Astrocyte (in vitro differentiated cells and primary cell): ENCODE measurements at regions not wholly inside any gene's neighbourhood (a gene's known extent, or its start where the extent isn't known, plus 50 kb on each side); places are given as distances from the start of the nearest gene placed in this dataset.

Experiments used
- DNase-seq: peaks from one replicate; pipeline ENCODE4 v3.0.0-alpha.2; 2010; ENCODE audit warnings: low read depth
- FAIRE-seq: peaks from 2 replicates; lab custom pipeline; 2011; peaks lifted over from hg19 to GRCh38; lab: Jason Lieb, UNC
- H2AFZ ChIP-seq: 2 replicates; pipeline ENCODE4 v1.6.0; 2012; ENCODE audit warnings: low read depth, low read length, inconsistent platforms
- H3K27ac ChIP-seq: 2 replicates; pipeline ENCODE4 v1.5.1; 2011; ENCODE audit warnings: low read depth, low read length, inconsistent platforms
- H3K27me3 ChIP-seq: 2 replicates; pipeline ENCODE4 v1.6.0; 2011; ENCODE audit warnings: low read length, inconsistent platforms; ENCODE audit not compliant: insufficient read depth
- H3K36me3 ChIP-seq: 2 replicates; pipeline ENCODE4 v1.5.1; 2011; ENCODE audit warnings: low read length, inconsistent platforms; ENCODE audit not compliant: insufficient read depth
- H3K4me1 ChIP-seq: 2 replicates; pipeline ENCODE4 v1.5.1; 2011; ENCODE audit warnings: low read length, inconsistent platforms; ENCODE audit not compliant: insufficient read depth
- H3K4me2 ChIP-seq: 2 replicates; pipeline ENCODE4 v1.6.0; 2012; ENCODE audit warnings: low read length, inconsistent platforms
- H3K4me3 ChIP-seq: 2 replicates; pipeline ENCODE4 v1.5.1; 2011; ENCODE audit warnings: low read depth, mild to moderate bottlenecking, low read length, inconsistent platforms; ENCODE audit not compliant: insufficient read depth
- H3K79me2 ChIP-seq: 2 replicates; pipeline ENCODE4 v1.6.0; 2012; ENCODE audit warnings: mild to moderate bottlenecking, low read length, inconsistent platforms; ENCODE audit not compliant: insufficient read depth
- H3K9ac ChIP-seq: 2 replicates; pipeline ENCODE4 v1.6.0; 2012; ENCODE audit warnings: mild to moderate bottlenecking, low read length, inconsistent platforms
- H3K9me3 ChIP-seq: 2 replicates; pipeline ENCODE4 v1.5.1; 2012; ENCODE audit warnings: low read depth, mild to moderate bottlenecking, low read length, inconsistent platforms; ENCODE audit not compliant: insufficient read depth
- H4K20me1 ChIP-seq: 2 replicates; pipeline ENCODE4 v1.6.0; 2012; ENCODE audit warnings: low read length, inconsistent platforms; ENCODE audit not compliant: insufficient read depth
- H3K27ac Mint-ChIP-seq: one replicate; pipeline ENCODE4 v1.8.0; 2021; ENCODE audit warnings: mild to moderate bottlenecking, mixed read lengths; ENCODE audit not compliant: unreplicated experiment
- H3K27me3 Mint-ChIP-seq: one replicate; pipeline ENCODE4 v1.8.0; 2021; ENCODE audit warnings: low read depth, mixed read lengths; ENCODE audit not compliant: unreplicated experiment
- H3K36me3 Mint-ChIP-seq: one replicate; pipeline ENCODE4 v1.8.0; 2021; ENCODE audit warnings: low read depth, mixed read lengths; ENCODE audit not compliant: unreplicated experiment
- H3K4me1 Mint-ChIP-seq: one replicate; pipeline ENCODE4 v1.8.0; 2021; ENCODE audit warnings: low read depth, mixed read lengths; ENCODE audit not compliant: unreplicated experiment
- H3K4me3 Mint-ChIP-seq: one replicate; pipeline ENCODE4 v1.8.0; 2021; ENCODE audit warnings: mild to moderate bottlenecking, moderate library complexity, mixed read lengths; ENCODE audit not compliant: unreplicated experiment
- H3K9me3 Mint-ChIP-seq: one replicate; pipeline ENCODE4 v1.8.0; 2021; ENCODE audit warnings: mild to moderate bottlenecking, mixed read lengths; ENCODE audit not compliant: unreplicated experiment
- CTCF ChIP-seq: IDR thresholded peaks from 2 replicates; pipeline ENCODE4 v1.5.1; 2011; ENCODE audit warnings: low read depth, mild to moderate bottlenecking, inconsistent platforms, low read length, moderate library complexity; ENCODE audit not compliant: insufficient read depth
- EZH2 ChIP-seq: IDR thresholded peaks from 2 replicates; pipeline ENCODE4 v1.6.1; 2012; ENCODE audit warnings: mild to moderate bottlenecking, low read length, inconsistent platforms; ENCODE audit not compliant: insufficient read depth

GRCh38 chr16:58837950-58838349, 103.8 kb upstream of the GOT2 start:
- Histone ChIP-seq H4K20me1 (no peaks in the 10 kb centered on the region), H3K79me2 (no peaks in the 10 kb centered on the region), H3K27me3 (no peaks in the 10 kb centered on the region), H3K4me1 (no peaks in the 10 kb centered on the region), H2AFZ (no peak overlapping the region), H3K9me3 (no peaks in the 10 kb centered on the region), H3K27ac (no peak overlapping the region), H3K9ac (no peak overlapping the region), H3K4me3 (no peak overlapping the region), H3K4me2 (no peak overlapping the region), H3K36me3 (no peaks in the 10 kb centered on the region)
- DNase-seq (no peak), FAIRE-seq (no peak)
- Mint-ChIP-seq H3K36me3 (no peaks in the 10 kb centered on the region), H3K4me3 (no peak overlapping the region), H3K27ac (no peak overlapping the region), H3K9me3 (no peaks in the 10 kb centered on the region), H3K27me3 (no peaks in the 10 kb centered on the region), H3K4me1 (no peaks in the 10 kb centered on the region)
- no peak for TF ChIP-seq EZH2
- TF ChIP-seq CTCF: no peak

GRCh38 chr16:58836427-58836826, 102.3 kb upstream of the GOT2 start:
- Mint-ChIP-seq H3K9me3 (no peaks in the 10 kb centered on the region), H3K4me3 (no peak overlapping the region), H3K4me1 (no peaks in the 10 kb centered on the region), H3K27ac (no peak overlapping the region), H3K36me3 (no peaks in the 10 kb centered on the region), H3K27me3 (no peaks in the 10 kb centered on the region)
- Histone ChIP-seq H4K20me1 (no peaks in the 10 kb centered on the region), H3K36me3 (no peaks in the 10 kb centered on the region), H2AFZ (no peak overlapping the region), H3K4me2 (no peak overlapping the region), H3K4me3 (no peak overlapping the region), H3K9me3 (no peaks in the 10 kb centered on the region), H3K79me2 (no peaks in the 10 kb centered on the region), H3K27me3 (no peaks in the 10 kb centered on the region), H3K4me1 (no peaks in the 10 kb centered on the region), H3K27ac (no peak overlapping the region), H3K9ac (no peak overlapping the region)
- TF ChIP-seq CTCF (no peak), EZH2 (no peak)
- FAIRE-seq (no peak), DNase-seq (no peak)

- DNase-seq (no peak), FAIRE-seq (no peak)
- H3K27me3 Mint-ChIP-seq: no peaks in the 10 kb centered on the region
- TF ChIP-seq CTCF: no peak
- TF ChIP-seq EZH2: no peak
- H3K4me3 ChIP-seq: no peak overlapping the region
- H3K9me3 ChIP-seq: no peaks in the 10 kb centered on the region
- no peaks in the 10 kb centered on the region for H3K9me3 Mint-ChIP-seq
- no peaks in the 10 kb centered on the region for H3K4me1 ChIP-seq
- H3K4me3 Mint-ChIP-seq: no peak overlapping the region
- no peak overlapping the region for H3K27ac ChIP-seq
- no peak overlapping the region for H3K9ac ChIP-seq
- H3K36me3 ChIP-seq: no peaks in the 10 kb centered on the region
- no peaks in the 10 kb centered on the region for H3K79me2 ChIP-seq
- H3K36me3 Mint-ChIP-seq: no peaks in the 10 kb centered on the region
- no peak overlapping the region for H2AFZ ChIP-seq
- H3K27ac Mint-ChIP-seq: no peak overlapping the region
- no peak overlapping the region for H3K4me2 ChIP-seq
- no peaks in the 10 kb centered on the region for H3K4me1 Mint-ChIP-seq
- H3K27me3 ChIP-seq: no peaks in the 10 kb centered on the region
- no peaks in the 10 kb centered on the region for H4K20me1 ChIP-seq
These were observed 98.3 kb upstream of the GOT2 start for GRCh38 chr16:58832386-58832895.
